H7 (cell line): ENCODE measurements at regions not wholly inside any gene's neighbourhood (a gene's known extent, or its start where the extent isn't known, plus 50 kb on each side); places are given as distances from the start of the nearest gene placed in this dataset.

ENCODE experiments used
- DNase-seq: peaks from one replicate; pipeline ENCODE4 v3.0.0; 2012
- H3K27me3 ChIP-seq: 2 replicates; pipeline ENCODE4 v1.6.0; 2011; ENCODE audit warnings: mild to moderate bottlenecking, low read length; ENCODE audit not compliant: control insufficient read depth, insufficient read depth
- H3K36me3 ChIP-seq: replicated peaks from 2 replicates; pipeline ENCODE4 v1.5.1; 2011; ENCODE audit warnings: low read length; ENCODE audit not compliant: control insufficient read depth, insufficient read depth
- H3K4me3 ChIP-seq: 2 replicates; pipeline ENCODE4 v1.5.1; 2011; ENCODE audit warnings: low read depth, mild to moderate bottlenecking, control low read depth, low read length, moderate library complexity; ENCODE audit not compliant: insufficient read depth

DNA sequence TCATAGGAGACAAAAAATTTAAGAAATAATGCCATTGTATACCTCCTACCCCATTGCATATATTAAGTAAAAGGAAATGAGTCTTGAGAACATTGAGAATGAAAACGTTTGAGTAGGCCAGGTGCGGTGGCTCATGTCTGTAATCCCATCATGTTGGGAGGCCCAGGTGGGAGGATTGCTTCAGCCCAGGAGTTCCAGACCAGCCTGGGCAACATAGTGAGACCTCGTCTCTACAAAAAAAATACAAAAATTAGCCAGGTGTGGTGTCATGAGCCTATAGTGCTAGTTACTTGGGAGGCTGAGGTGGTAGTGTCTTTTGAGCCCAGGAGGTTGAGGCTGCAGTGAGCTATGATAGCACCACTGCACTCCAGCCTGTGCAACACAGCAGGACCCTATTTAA lies 107.7 kb upstream of the MGAT5 start:
- no peak overlapping the region for H3K4me3 ChIP-seq
- H3K27me3 ChIP-seq, result no peaks in the 10 kb centered on the region
- no peaks in the 10 kb centered on the region for H3K36me3 ChIP-seq
- no peak for DNase-seq

GRCh38 chr2:134146620-134147019 lies 107.3 kb upstream of the MGAT5 start:
- no peaks in the 10 kb centered on the region for H3K27me3 ChIP-seq
- no peak overlapping the region for H3K4me3 ChIP-seq
- DNase-seq, result peak; percentile 59
- no peaks in the 10 kb centered on the region for H3K36me3 ChIP-seq

- H3K4me3 ChIP-seq, result no peak overlapping the region
- H3K36me3 ChIP-seq, result no peaks in the 10 kb centered on the region
- DNase-seq, result no peak
- no peaks in the 10 kb centered on the region for H3K27me3 ChIP-seq
Observed at GRCh38 chr2:134148172-134148571, 105.7 kb upstream of the MGAT5 start.

DNA sequence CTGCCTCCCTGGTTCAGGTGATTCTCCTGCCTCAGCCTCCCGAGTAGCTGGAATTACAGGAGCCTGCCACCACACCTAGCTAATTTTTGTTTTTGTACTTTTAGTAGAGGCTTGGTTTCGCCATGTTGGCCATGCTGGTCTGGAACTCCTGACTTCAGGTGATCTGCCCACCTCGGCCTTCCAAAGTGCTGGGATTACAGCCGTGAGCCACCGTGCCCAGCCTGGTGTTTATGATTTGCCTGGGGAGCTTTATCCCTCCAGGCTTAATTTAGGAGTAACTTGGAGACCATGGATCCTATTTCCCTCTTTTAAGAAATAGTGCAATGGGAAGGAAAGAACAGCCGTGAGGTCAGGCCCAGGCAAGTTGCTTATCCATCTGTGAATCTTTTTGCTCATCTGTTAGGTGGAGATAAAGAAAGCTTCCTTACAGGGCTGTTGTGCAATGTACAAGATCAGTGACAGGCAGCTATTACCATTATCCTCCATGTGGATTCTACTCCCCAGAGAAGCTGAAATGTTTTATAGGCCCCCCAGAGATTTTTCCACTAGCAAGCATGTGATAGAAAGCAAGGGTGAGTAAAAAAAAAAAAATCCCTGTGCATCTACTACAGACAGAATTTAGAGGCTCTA lies 104.9 kb upstream of the MGAT5 start:
- no peaks in the 10 kb centered on the region for H3K27me3 ChIP-seq
- H3K36me3 ChIP-seq, result no peaks in the 10 kb centered on the region
- no peak overlapping the region for H3K4me3 ChIP-seq
- DNase-seq, result no peak

DNA sequence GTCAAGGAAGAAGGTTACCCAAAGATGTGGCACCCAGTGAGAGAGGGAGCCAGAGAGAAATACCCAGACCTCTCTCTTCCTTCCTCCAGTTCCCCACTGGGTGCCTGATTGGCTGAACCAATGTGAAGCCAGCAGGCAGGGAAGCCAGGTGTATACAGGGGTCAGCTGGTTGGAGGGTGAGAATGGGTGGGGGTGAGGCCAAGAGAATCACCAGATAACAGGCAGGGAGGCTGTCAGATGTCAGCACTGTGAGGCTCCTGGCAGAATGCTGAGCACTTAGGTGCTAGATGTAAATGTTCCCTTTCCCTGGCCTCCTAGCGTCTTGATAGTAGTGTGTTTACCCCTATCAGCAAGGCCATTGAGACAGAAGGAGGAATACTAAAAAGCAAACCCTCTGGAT lies 104.0 kb upstream of the MGAT5 start:
- no peak for DNase-seq
- Histone ChIP-seq H3K4me3 (no peak overlapping the region), H3K27me3 (no peaks in the 10 kb centered on the region), H3K36me3 (no peaks in the 10 kb centered on the region)

DNA sequence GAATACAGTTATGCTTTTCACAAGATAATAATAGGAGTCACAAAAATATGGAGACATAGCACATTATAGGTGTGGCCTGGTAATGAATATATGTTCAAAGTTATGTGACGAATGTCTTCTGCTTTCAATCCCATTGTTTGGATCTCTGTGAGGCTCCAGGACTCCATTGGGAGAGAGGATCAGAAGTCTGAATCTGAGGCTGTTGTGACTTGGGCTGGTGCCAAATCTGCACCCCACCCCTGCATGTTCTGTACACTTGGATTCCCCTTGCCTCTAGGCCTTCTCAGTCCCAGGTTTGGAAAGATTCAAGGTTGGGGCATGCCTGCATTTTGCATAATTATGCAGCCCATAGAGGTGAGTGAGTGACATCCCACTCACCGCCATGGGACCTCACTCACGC lies 103.1 kb upstream of the MGAT5 start:
- Histone ChIP-seq H3K4me3 (no peak overlapping the region), H3K27me3 (no peaks in the 10 kb centered on the region), H3K36me3 (no peaks in the 10 kb centered on the region)
- no peak for DNase-seq

- Histone ChIP-seq H3K4me3 (no peak overlapping the region), H3K27me3 (no peaks in the 10 kb centered on the region), H3K36me3 (no peaks in the 10 kb centered on the region)
- DNase-seq, result no peak
Observed at GRCh38 chr2:134152045-134153010, 101.5 kb upstream of the MGAT5 start.

DNA sequence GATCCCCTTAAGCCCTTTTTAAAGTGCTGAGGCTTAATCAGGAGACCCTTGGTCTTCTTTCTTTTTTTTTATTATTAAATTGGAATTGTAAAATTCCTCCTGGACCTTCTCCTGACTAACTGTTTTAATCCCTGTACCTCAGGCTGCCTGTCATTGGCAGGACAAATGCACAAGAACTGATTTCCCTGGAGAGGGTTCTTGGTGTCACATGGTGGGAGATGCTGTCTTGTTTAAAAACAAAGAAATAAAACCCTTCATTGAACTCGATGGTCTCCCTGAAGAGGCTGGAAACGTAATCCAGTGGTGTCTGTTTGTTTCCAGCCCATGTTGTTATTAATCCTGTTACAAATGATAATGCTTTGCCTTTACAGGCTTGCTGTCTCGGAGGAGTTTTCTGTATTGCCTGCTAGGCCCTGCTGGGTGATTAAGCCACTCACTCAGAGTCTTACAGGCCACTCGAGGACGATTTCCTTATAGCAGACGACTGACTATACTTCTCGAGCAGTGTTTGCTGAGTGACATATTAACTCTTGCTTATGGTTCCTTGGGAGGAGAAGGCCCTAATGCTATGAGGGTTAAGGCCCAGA lies 100.5 kb upstream of the MGAT5 start:
- Histone ChIP-seq H3K27me3 (no peaks in the 10 kb centered on the region), H3K36me3 (no peaks in the 10 kb centered on the region)
- DNase-seq, result no peak

DNA sequence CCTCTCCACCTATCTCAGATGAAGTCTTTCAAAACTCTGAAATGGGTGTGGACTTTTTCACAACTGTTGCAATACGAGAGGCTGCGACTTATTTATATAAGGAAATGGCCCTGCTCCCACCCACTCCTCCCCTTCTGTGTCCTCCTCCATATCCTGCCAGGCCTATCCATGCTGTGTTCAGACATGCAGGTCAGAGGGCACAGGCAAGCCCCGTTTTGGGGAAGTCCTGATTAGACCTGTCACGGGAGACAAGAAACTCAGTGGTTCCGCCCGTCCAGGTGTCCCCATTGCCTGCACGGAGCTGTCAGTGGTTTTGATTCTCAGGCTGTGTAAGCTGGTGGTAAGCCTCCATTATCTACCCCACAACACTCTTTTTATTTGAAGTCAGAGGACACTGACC lies 99.6 kb upstream of the MGAT5 start:
- no peak for DNase-seq
- Histone ChIP-seq H3K4me3 (no peak overlapping the region), H3K27me3 (no peaks in the 10 kb centered on the region), H3K36me3 (no peaks in the 10 kb centered on the region)

More for the DNA sequence above, 100.5 kb upstream of the MGAT5 start:
- no peak overlapping the region for H3K4me3 ChIP-seq

DNA sequence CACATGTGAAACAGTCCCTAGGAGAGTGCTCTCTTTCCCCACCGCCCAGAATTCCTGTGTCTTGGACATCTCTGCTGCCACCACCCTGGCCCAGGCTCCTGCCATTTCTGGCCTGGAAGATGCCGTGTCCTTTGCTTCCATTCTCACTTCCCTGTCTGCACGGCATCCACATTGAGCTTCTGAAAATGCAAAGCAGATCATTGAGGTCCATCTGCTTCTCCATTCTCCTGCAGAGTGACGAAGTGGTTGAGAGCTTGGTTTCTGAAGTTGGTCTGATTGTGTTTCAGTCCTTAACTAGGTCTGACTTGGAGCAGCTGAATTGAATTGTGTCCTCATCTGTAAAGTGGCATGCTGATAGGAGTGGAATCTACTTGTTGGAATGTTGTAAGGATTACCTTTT lies 98.7 kb upstream of the MGAT5 start:
- Histone ChIP-seq H3K36me3 (no peaks in the 10 kb centered on the region), H3K4me3 (no peak overlapping the region), H3K27me3 (no peaks in the 10 kb centered on the region)
- no peak for DNase-seq

DNA sequence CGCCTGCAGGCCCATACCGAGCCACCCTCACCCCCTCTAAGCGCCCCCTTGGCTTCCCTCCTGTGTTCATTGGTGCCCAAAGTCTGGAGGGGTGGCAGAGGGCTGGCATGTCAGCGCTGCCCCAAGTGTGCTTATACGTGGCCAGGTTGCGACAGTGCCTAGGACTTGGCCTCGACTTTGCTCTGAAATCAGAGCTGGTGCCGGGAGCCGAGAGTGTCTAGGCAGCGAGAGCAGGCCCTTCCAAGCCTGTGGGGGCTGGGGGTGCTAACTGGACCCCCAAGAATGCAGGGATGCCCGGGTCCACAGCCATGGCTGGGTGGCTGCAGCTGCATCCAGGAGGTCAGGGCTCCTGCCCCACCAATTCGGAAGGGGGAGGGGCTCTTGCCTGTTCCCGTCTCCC lies 95.6 kb upstream of the MGAT5 start:
- H3K36me3 ChIP-seq, result no peaks in the 10 kb centered on the region
- no peak for DNase-seq
- H3K4me3 ChIP-seq, result no peak overlapping the region
- H3K27me3 ChIP-seq, result no peaks in the 10 kb centered on the region

GRCh38 chr2:134161170-134161547 lies 92.7 kb upstream of the MGAT5 start:
- Histone ChIP-seq H3K36me3 (no peaks in the 10 kb centered on the region), H3K27me3 (no peaks in the 10 kb centered on the region), H3K4me3 (no peak overlapping the region)
- DNase-seq, result no peak

DNA sequence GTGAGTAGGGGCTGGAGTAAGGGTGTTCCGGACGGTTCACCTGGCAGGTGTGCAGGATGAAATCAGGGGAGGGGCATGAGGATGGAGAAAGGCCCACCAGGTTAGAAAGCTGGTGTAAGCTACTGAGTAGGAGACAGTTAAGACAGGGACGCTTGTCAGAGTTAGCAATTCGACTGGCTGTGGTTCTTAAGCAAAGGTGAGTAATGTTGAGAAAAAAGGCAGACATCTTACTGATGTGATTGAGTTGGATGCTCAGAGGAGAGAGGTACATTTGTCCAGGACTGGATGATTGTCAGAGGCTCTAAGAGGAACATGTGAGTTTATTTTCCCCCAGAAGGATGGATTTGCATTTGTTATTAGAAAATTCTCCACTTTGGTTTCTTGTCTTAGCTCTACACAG lies 90.5 kb upstream of the MGAT5 start:
- H3K4me3 ChIP-seq, result no peak overlapping the region
- no peaks in the 10 kb centered on the region for H3K36me3 ChIP-seq
- H3K27me3 ChIP-seq, result no peaks in the 10 kb centered on the region
- DNase-seq, result no peak

- no peak overlapping the region for H3K4me3 ChIP-seq
- no peak for DNase-seq
- no peaks in the 10 kb centered on the region for H3K27me3 ChIP-seq
- H3K36me3 ChIP-seq, result no peaks in the 10 kb centered on the region
Observed at GRCh38 chr2:134164306-134164705, 89.6 kb upstream of the MGAT5 start.

GRCh38 chr2:134167015-134167414 lies 86.9 kb upstream of the MGAT5 start:
- no peaks in the 10 kb centered on the region for H3K27me3 ChIP-seq
- DNase-seq, result no peak
- no peaks in the 10 kb centered on the region for H3K36me3 ChIP-seq
- H3K4me3 ChIP-seq, result no peak overlapping the region
